Thoracic aorta (tissue), 2 donors: ENCODE measurements at regions not wholly inside any gene's neighbourhood (a gene's known extent, or its start where the extent isn't known, plus 50 kb on each side); places are given as distances from the start of the nearest gene placed in this dataset.

ENCODE experiments used
- ATAC-seq: fragments of 150-250 bp; one replicate; pipeline ENCODE4 v1.8.0; 2017; ENCODE audit warnings: low read depth; ENCODE audit not compliant: insufficient number of reproducible peaks, low FRiP score
- DNase-seq: peaks from one replicate; pipeline ENCODE4 v3.0.0-alpha.2; 2020; ENCODE audit warnings: low spot score
- H3K27ac ChIP-seq, 2 donors: fragments of 200-600 bp; sonication (generic); 1 replicate in 1 of 2; 2 replicates in 1 of 2; pipeline ENCODE4 v1.5.1; 2016; ENCODE audit warnings: mild to moderate bottlenecking in 2 of 2, moderate library complexity in 2 of 2
- H3K27me3 ChIP-seq: fragments of 200-600 bp; sonication (generic); replicated peaks from 2 replicates; pipeline ENCODE4 v1.6.0; 2016; ENCODE audit warnings: mild to moderate bottlenecking; ENCODE audit not compliant: insufficient read depth
- H3K36me3 ChIP-seq: fragments of 200-600 bp; sonication (generic); one replicate; pipeline ENCODE4 v1.5.1; 2016
- H3K4me1 ChIP-seq, 2 donors: fragments of 200-600 bp; sonication (generic); 1 replicate in 1 of 2; 2 replicates in 1 of 2; pipeline versions ENCODE4 v1.5.1 to v1.6.0; 2016; ENCODE audit warnings: low read depth in 2 of 2, mild to moderate bottlenecking in 1 of 2; ENCODE audit not compliant: control insufficient read depth in 1 of 2
- H3K4me3 ChIP-seq: fragments of 200-600 bp; sonication (generic); 2 replicates; pipeline ENCODE4 v1.5.1; 2016; ENCODE audit warnings: mild to moderate bottlenecking
- H3K9me3 ChIP-seq: fragments of 200-600 bp; sonication (generic); 2 replicates; pipeline ENCODE4 v1.5.1; 2016
- CTCF ChIP-seq: fragments of 200-600 bp; sonication (generic); IDR thresholded peaks from one replicate; pipeline ENCODE4 v1.5.1; 2019; ENCODE audit warnings: antibody characterized with exemption

DNA sequence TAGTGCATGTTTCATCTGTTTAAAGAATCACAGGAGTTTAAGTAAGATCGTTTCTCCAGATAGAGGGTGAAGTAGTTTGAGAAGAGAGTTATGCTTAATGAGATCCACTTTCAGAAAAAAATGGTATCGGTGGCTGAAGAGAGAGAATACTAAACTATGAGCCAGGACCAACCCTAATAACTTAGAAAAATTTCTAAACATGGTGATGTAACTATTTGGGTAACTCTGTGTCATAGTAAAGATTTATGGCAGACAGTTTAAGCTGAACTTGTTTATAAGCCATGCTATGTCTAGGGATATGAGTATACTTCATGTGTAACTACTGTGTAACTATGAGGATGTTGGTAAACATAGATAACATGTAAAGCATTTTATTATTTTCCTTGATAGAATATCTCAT lies 489.5 kb downstream of the KCNJ2 start:
- Histone ChIP-seq H3K4me3 (no peak overlapping the region), H3K27me3 (no peaks in the 10 kb centered on the region), H3K4me1 (no peaks in the 10 kb centered on the region), H3K9me3 (no peaks in the 10 kb centered on the region), H3K36me3 (no peaks in the 10 kb centered on the region), H3K27ac (no peak overlapping the region)
- no peak for ATAC-seq
- no peak for DNase-seq
- no peak for TF ChIP-seq CTCF

DNA sequence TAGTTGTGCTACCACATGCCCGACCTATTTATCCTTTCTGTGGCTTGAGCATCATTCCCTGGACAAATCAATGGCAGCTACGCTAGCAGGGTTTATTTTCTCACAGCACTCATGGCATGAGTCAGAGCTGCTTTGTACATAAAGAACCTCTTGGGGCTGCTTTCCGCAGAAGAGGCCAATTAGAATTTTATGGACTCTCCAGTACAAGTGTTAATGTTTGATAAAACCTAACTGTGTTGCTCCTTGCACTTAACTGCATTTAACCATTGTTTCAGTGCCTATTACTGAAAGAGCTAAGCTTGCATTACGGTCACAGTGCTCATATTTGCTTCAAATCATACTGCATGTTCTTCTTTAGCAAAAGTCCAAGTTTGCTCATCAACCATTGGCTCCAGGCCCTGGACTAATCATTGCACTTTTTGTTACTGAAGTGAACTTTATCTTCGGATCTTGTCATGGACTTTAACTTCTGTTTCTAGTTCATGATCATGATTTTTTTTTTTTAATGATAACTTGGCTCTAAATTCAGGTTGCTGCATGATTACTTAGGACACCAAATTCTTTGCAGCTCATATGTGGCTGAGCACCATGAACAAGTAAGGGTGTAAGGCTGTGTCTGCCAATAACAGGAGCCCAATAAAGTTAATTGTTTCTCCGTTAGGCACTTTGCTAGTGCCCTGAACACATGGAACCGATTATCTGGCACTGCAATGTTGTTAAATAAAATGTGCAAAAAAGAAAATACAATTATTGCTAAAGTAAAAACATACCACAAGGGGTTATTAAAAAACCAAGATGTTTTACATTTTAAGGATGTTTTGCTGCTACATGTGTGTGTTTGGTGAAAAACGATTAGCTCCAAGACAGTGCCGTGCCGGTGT lies 492.2 kb downstream of the KCNJ2 start:
- TF ChIP-seq CTCF, result no peak
- H3K36me3 ChIP-seq, result no peaks in the 10 kb centered on the region
- no peaks in the 10 kb centered on the region for H3K4me1 ChIP-seq
- H3K9me3 ChIP-seq, result no peaks in the 10 kb centered on the region
- no peaks in the 10 kb centered on the region for H3K27me3 ChIP-seq
- ATAC-seq (no peak), DNase-seq (no peak)
- no peak overlapping the region for H3K27ac ChIP-seq
- no peak overlapping the region for H3K4me3 ChIP-seq

- H3K9me3 ChIP-seq, result no peaks in the 10 kb centered on the region
- no peak overlapping the region for H3K4me3 ChIP-seq
- ATAC-seq (no peak), DNase-seq (no peak)
- H3K4me1 ChIP-seq, result no peaks in the 10 kb centered on the region
- H3K36me3 ChIP-seq, result no peaks in the 10 kb centered on the region
- no peak overlapping the region for H3K27ac ChIP-seq
- no peak for TF ChIP-seq CTCF
- no peaks in the 10 kb centered on the region for H3K27me3 ChIP-seq
Observed at GRCh38 chr17:70668276-70668937, 499.1 kb downstream of the KCNJ2 start.

- no peaks in the 10 kb centered on the region for H3K4me1 ChIP-seq
- TF ChIP-seq CTCF, result no peak
- H3K27ac ChIP-seq, result no peak overlapping the region
- no peaks in the 10 kb centered on the region for H3K27me3 ChIP-seq
- no peak overlapping the region for H3K4me3 ChIP-seq
- ATAC-seq (no peak), DNase-seq (no peak)
- H3K9me3 ChIP-seq, result no peaks in the 10 kb centered on the region
- H3K36me3 ChIP-seq, result no peaks in the 10 kb centered on the region
Observed at GRCh38 chr17:70668938-70669778, 499.8 kb downstream of the KCNJ2 start.

DNA sequence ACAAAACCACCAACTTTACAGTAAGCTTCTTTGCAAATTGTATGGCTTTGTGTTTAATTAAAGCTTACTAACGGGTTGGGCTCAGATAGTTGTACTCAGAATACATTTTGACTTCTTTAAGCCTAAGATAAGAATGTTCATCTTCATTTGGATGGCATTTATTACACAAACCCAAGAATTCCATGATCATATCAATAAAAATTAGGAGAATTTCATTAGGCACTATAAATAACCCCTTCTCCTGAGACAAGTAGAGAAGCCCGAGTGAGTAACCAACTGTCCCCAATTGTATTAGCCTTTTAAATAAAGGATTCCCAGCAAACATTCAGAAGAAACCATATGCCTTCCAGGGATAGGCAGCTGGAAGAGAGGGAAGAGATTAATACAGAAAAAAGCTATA lies 504.7 kb downstream of the KCNJ2 start:
- no peak for TF ChIP-seq CTCF
- no peaks in the 10 kb centered on the region for H3K9me3 ChIP-seq
- H3K36me3 ChIP-seq, result no peaks in the 10 kb centered on the region
- ATAC-seq (no peak), DNase-seq (no peak)
- no peak overlapping the region for H3K4me3 ChIP-seq
- H3K27ac ChIP-seq, result no peak overlapping the region
- no peaks in the 10 kb centered on the region for H3K27me3 ChIP-seq
- H3K4me1 ChIP-seq, result no peaks in the 10 kb centered on the region
